ENCODE measurements at regions not wholly inside any gene's neighbourhood (a gene's known extent, or its start where the extent isn't known, plus 50 kb on each side); places are given as distances from the start of the nearest gene placed in this dataset.

DNA sequence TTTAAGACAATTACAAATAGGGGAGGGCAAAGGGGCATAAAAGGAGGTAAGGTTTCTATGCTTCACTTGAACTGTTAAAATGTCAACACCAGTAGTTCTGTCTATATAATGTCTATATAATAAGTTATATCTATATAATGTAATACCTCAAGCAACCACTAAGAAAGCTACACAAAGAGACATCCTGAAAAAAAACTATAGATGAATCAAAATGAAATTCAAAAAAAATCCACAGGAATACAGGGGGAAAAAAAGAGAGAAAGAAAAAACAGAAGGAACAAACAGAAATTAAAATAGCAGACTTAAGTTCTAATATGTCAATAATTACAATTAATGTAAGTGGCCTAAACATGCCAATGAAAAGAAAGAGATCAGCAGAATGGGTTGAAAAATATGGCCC, 186.0 kb downstream of the KCTD15 start:
- H2BK15ac ChIP-seq (ENCODE audit: low read depth, low read length): no peak overlapping the region
- no peaks in the 10 kb centered on the region for H3K23me2 ChIP-seq (ENCODE audit: insufficient read length, low read depth, low read length, poor library complexity, severe bottlenecking)
- H3K27me3 Mint-ChIP-seq (ENCODE audit: low read depth): no peaks in the 10 kb centered on the region
- TF ChIP-seq, protein P1, sequence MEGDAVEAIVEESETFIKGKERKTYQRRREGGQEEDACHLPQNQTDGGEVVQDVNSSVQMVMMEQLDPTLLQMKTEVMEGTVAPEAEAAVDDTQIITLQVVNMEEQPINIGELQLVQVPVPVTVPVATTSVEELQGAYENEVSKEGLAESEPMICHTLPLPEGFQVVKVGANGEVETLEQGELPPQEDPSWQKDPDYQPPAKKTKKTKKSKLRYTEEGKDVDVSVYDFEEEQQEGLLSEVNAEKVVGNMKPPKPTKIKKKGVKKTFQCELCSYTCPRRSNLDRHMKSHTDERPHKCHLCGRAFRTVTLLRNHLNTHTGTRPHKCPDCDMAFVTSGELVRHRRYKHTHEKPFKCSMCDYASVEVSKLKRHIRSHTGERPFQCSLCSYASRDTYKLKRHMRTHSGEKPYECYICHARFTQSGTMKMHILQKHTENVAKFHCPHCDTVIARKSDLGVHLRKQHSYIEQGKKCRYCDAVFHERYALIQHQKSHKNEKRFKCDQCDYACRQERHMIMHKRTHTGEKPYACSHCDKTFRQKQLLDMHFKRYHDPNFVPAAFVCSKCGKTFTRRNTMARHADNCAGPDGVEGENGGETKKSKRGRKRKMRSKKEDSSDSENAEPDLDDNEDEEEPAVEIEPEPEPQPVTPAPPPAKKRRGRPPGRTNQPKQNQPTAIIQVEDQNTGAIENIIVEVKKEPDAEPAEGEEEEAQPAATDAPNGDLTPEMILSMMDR (conservative IDR thresholded peaks at IDR 0.05): 0 out of 3 replicates have a peak, but pooled peaks have one; percentile 25
- H4K8ac ChIP-seq (replicated peaks; ENCODE audit: insufficient read length, low read depth, low read length): no peak overlapping the region
- H2BK120ac ChIP-seq (ENCODE audit: low read depth, low read length, poor library complexity, severe bottlenecking): no peak overlapping the region
- H2BK5ac ChIP-seq (ENCODE audit: insufficient read length, low read length): no peak overlapping the region
- no peaks in the 10 kb centered on the region for H3K4me1 Mint-ChIP-seq
- no peak overlapping the region for H4K91ac ChIP-seq (ENCODE audit: insufficient read length, low read depth, low read length)
- H3K36me3 Mint-ChIP-seq (ENCODE audit: insufficient read depth in 1 of 3, low read depth in 3 of 3): peaks cover 2 to 24% (median 2%) of the 10 kb centered on the region in 3 experiments; a peak in 5 of 7 replicates
- H3K27ac ChIP-seq (ENCODE audit: insufficient read length, low read depth, low read length): no peak overlapping the region
- no peak for DNase-seq
- H3K79me2 ChIP-seq (ENCODE audit: insufficient read depth, low read length): no peaks in the 10 kb centered on the region
- no peak overlapping the region for H3K56ac ChIP-seq (ENCODE audit: insufficient read length, low read depth, low read length)
- no peak overlapping the region for H3K4ac ChIP-seq (ENCODE audit: low read depth, low read length)
- no peak overlapping the region for H3K23ac ChIP-seq (ENCODE audit: insufficient read length, low read depth, low read length)
- H3K4me1 ChIP-seq (ENCODE audit: insufficient read depth, low read length): no peaks in the 10 kb centered on the region
- H3K18ac ChIP-seq (ENCODE audit: insufficient read length, low read depth, low read length): no peak overlapping the region
- H2AK5ac ChIP-seq (ENCODE audit: insufficient read length, low read length): no peak overlapping the region
- no peak overlapping the region for H4K5ac ChIP-seq (ENCODE audit: insufficient read length, low read depth, low read length)
- H3K9me3 Mint-ChIP-seq: peaks cover 19 to 28% of the 10 kb centered on the region in 2 experiments
- H2BK20ac ChIP-seq (ENCODE audit: low read depth, low read length, poor library complexity, severe bottlenecking): no peak overlapping the region
- no peaks in the 10 kb centered on the region for H4K20me1 ChIP-seq (ENCODE audit: control insufficient read depth, insufficient read depth, insufficient read length)
- no peaks in the 10 kb centered on the region for H3K79me1 ChIP-seq (ENCODE audit: insufficient read depth, low read depth, low read length, poor library complexity, severe bottlenecking)
- H3K27me3 ChIP-seq (ENCODE audit: insufficient read depth, low read length): no peaks in the 10 kb centered on the region
- peaks cover 5% of the 10 kb centered on the region for H3K9me3 ChIP-seq (ENCODE audit: control insufficient read depth, low read depth, low read length)
- no peak overlapping the region for H3T11ph ChIP-seq (ENCODE audit: low read length)
- no peak overlapping the region for H3K14ac ChIP-seq (ENCODE audit: insufficient read depth, low read length)
- H3K9ac ChIP-seq (ENCODE audit: extremely low read depth, insufficient read length, low read length): no peak overlapping the region
- H3K27ac Mint-ChIP-seq: no peak overlapping the region
- no peak overlapping the region for H2AFZ ChIP-seq (ENCODE audit: low read length)
- no peak overlapping the region for H3K4me2 ChIP-seq (ENCODE audit: insufficient read depth, insufficient read length, low read length)
- no peak overlapping the region for H3K4me3 Mint-ChIP-seq
- H2BK12ac ChIP-seq (ENCODE audit: insufficient read length, low read depth, low read length): no peak overlapping the region

Measured in H9 (cell line).